Left colon (tissue), 2 donors: ENCODE measurements at regions not wholly inside any gene's neighbourhood (a gene's known extent, or its start where the extent isn't known, plus 50 kb on each side); places are given as distances from the start of the nearest gene placed in this dataset.
"Not testable (repeated sequence)": the region's sequence is repeated elsewhere in the genome, so short reads cannot be mapped to it uniquely, and the experiment has no call there.

Source experiments
- ATAC-seq: fragments of 200-7000 bp; cut with Tn5 transposase; one replicate; pipeline ENCODE4 v1.9.1; 2020; ENCODE audit warnings: mild to moderate bottlenecking, moderate library complexity
- DNase-seq, 2 donors: peaks; one replicate each; pipeline ENCODE4 v3.0.0-alpha.2; 2020
- intact Hi-C, 2 donors: fragments of 100-400 bp; cut with DNase I in 1 of 2; cut with micrococcal nuclease in 1 of 2; formaldehyde crosslinking; loops; one replicate each; pipeline versions ENCODE4 v1.11.2 to v1.14.0; 2022; cut with DNase I, micrococcal nuclease
- donor health status: DM: no; HTN: no; CAD: no.
- donor health status: DM: yes; HTN: yes; CAD: no.

- ATAC-seq = no peak
- intact Hi-C loops = no loop called here
- DNase-seq = no peak
These were observed 289.0 kb upstream of the ADGRL3 start for GRCh38 chr4:60911127-60911526.

- ATAC-seq = no peak
- intact Hi-C loops = no loop called here
These were observed 287.1 kb upstream of the ADGRL3 start for GRCh38 chr4:60913002-60913401.

GRCh38 chr4:60913671-60914070 lies 286.5 kb upstream of the ADGRL3 start:
- DNase-seq (no peak), ATAC-seq (no peak)
- intact Hi-C loops = no loop called here

More at GRCh38 chr4:60913002-60913401, 287.1 kb upstream of the ADGRL3 start:
- DNase-seq = no peak

- ATAC-seq, DNase-seq, intact Hi-C loops: not testable (repeated sequence)
These were observed 278.4 kb upstream of the ADGRL3 start for GRCh38 chr4:60921735-60922134.

GRCh38 chr4:60923075-60923474 lies 277.1 kb upstream of the ADGRL3 start:
- DNase-seq = no peak
- ATAC-seq = no peak
- intact Hi-C loops = no loop called here

- ATAC-seq (no peak), DNase-seq (no peak)
- intact Hi-C loops = no loop called here
These were observed 273.5 kb upstream of the ADGRL3 start for GRCh38 chr4:60926624-60927023.

GRCh38 chr4:60930866-60931265 lies 269.3 kb upstream of the ADGRL3 start:
- intact Hi-C loops = no loop called here

GRCh38 chr4:60934566-60935295 lies 265.4 kb upstream of the ADGRL3 start:
- intact Hi-C loops = no loop called here
- ATAC-seq (no peak), DNase-seq (no peak)

More at GRCh38 chr4:60930866-60931265, 269.3 kb upstream of the ADGRL3 start:
- ATAC-seq (no peak), DNase-seq (no peak)

GRCh38 chr4:60938181-60938580 lies 261.9 kb upstream of the ADGRL3 start:
- ATAC-seq (no peak), DNase-seq (no peak)
- intact Hi-C loops = no loop called here

GRCh38 chr4:60938621-60939020 lies 261.5 kb upstream of the ADGRL3 start:
- ATAC-seq (no peak), DNase-seq (no peak)
- intact Hi-C loops = no loop called here

- DNase-seq = no peak
- intact Hi-C loops = no loop called here
These were observed 256.1 kb upstream of the ADGRL3 start for GRCh38 chr4:60944060-60944459.

GRCh38 chr4:60945641-60946040 lies 254.5 kb upstream of the ADGRL3 start:
- no peak for DNase-seq
- intact Hi-C loops = no loop called here
- no peak for ATAC-seq

More at GRCh38 chr4:60944060-60944459, 256.1 kb upstream of the ADGRL3 start:
- ATAC-seq = no peak

GRCh38 chr4:60948008-60948407 lies 252.1 kb upstream of the ADGRL3 start:
- intact Hi-C loops = no loop called here
- ATAC-seq (no peak), DNase-seq (no peak)

GRCh38 chr4:60952921-60953320 lies 247.2 kb upstream of the ADGRL3 start:
- intact Hi-C loops = no loop called here
- ATAC-seq (no peak), DNase-seq (no peak)

- ATAC-seq (no peak), DNase-seq (no peak)
- intact Hi-C loops = no loop called here
These were observed 246.3 kb upstream of the ADGRL3 start for GRCh38 chr4:60953826-60954225.

GRCh38 chr4:60962286-60962685 lies 237.8 kb upstream of the ADGRL3 start:
- ATAC-seq (no peak), DNase-seq (no peak)
- intact Hi-C loops = no loop called here

GRCh38 chr4:60981534-60981933 lies 218.6 kb upstream of the ADGRL3 start:
- intact Hi-C loops = no loop called here
- DNase-seq (no peak), ATAC-seq (no peak)

GRCh38 chr4:60989141-60989540 lies 211.0 kb upstream of the ADGRL3 start:
- intact Hi-C loops = no loop called here
- no peak for ATAC-seq
- no peak for DNase-seq

- DNase-seq (no peak), ATAC-seq (no peak)
- intact Hi-C loops = no loop called here
These were observed 208.1 kb upstream of the ADGRL3 start for GRCh38 chr4:60992037-60992436.

GRCh38 chr4:61003301-61003700 lies 196.8 kb upstream of the ADGRL3 start:
- intact Hi-C loops = no loop called here
- no peak for DNase-seq
- no peak for ATAC-seq

- DNase-seq = no peak
- ATAC-seq = no peak
- intact Hi-C loops = no loop called here
These were observed 195.4 kb upstream of the ADGRL3 start for GRCh38 chr4:61004651-61005170.
